Body of pancreas (tissue), 4 donors: ENCODE measurements at regions not wholly inside any gene's neighbourhood (a gene's known extent, or its start where the extent isn't known, plus 50 kb on each side); places are given as distances from the start of the nearest gene placed in this dataset.

Source experiments
- POLR2A ChIP-seq, 3 donors: fragments of 450-650 bp; IDR thresholded peaks; one replicate each; pipeline ENCODE4 v1.6.1; 2016; ENCODE audit warnings: antibody characterized with exemption in 3 of 3, mild to moderate bottlenecking in 2 of 3
- TF ChIP-seq, protein P1 (sequence below), 7 experiments: fragments of 450-650 bp in 4 of 7; fragments of 200-600 bp in 3 of 7; sonication (generic) in 3 of 7; IDR thresholded peaks; one replicate each; pipeline ENCODE4 v1.5.1; 2016 to 2019; ENCODE audit warnings: antibody characterized with exemption in 7 of 7

DNA sequence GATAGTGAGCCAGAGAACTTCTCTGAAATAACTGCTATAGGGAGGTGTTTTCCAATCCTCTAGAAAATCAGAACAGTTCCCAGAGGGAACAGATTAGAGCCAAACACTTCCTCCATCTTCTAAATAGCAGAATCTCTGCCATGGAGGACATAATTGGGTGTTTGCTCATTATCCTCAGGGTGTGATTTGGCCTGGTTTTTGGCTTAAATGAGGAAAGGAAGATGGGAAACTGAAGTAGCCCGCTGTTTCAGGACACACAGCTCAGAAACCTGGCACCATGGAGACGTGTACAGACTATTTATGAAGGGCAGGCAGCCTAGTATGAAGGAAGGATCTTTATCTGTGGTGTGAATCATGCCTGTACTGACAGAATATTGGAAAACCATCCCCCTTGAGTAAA is 231.7 kb upstream of the PRKD1 start:
- TF ChIP-seq, protein P1, sequence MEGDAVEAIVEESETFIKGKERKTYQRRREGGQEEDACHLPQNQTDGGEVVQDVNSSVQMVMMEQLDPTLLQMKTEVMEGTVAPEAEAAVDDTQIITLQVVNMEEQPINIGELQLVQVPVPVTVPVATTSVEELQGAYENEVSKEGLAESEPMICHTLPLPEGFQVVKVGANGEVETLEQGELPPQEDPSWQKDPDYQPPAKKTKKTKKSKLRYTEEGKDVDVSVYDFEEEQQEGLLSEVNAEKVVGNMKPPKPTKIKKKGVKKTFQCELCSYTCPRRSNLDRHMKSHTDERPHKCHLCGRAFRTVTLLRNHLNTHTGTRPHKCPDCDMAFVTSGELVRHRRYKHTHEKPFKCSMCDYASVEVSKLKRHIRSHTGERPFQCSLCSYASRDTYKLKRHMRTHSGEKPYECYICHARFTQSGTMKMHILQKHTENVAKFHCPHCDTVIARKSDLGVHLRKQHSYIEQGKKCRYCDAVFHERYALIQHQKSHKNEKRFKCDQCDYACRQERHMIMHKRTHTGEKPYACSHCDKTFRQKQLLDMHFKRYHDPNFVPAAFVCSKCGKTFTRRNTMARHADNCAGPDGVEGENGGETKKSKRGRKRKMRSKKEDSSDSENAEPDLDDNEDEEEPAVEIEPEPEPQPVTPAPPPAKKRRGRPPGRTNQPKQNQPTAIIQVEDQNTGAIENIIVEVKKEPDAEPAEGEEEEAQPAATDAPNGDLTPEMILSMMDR (IDR thresholded peaks at IDR 0.05), result no peak
- no peak for TF ChIP-seq POLR2A (IDR thresholded peaks at IDR 0.05)
